Stimulated activated CD4-positive, alpha-beta T cell treated with anti-CD3 and anti-CD28 coated beads, Interleukin-2, amount 100 ng/mL, for 24 hours (primary cell): ENCODE measurements at regions not wholly inside any gene's neighbourhood (a gene's known extent, or its start where the extent isn't known, plus 50 kb on each side); places are given as distances from the start of the nearest gene placed in this dataset.

Experiments used
- DNase-seq, 2 donors: peaks; one replicate each; pipeline ENCODE4 v3.0.0-alpha.2; 2020

DNA sequence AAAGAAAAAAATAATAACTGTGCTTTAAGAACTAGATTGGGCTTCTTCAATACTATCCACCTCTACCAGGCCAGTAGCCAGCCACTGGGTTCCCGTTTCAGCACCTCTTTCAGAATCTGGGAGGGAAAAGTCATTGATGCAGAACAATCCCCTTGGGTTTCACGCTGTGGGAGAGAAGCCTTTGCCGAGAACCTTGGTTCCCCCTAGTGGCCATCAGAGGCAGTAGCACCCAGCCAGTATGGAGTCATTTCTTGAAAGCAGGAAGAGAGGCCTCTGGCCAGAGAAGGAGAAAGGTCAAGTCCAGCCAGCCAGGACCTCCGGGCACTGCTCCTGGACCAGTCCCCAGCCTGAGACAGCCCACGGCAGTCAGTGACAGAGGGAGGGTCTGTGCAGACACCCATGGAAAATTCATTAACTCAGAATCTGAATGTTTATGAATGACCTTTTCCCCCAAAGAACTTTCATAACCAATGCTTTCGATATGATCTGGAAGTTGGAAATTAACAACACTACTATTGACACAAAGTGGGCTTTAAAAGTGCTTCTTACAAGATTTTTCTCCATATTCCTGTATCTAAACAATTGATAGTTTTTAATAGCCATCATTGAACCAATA is 51.2 kb upstream of the CDH5 start:
- peak; percentile 47 to 49 for DNase-seq

DNA sequence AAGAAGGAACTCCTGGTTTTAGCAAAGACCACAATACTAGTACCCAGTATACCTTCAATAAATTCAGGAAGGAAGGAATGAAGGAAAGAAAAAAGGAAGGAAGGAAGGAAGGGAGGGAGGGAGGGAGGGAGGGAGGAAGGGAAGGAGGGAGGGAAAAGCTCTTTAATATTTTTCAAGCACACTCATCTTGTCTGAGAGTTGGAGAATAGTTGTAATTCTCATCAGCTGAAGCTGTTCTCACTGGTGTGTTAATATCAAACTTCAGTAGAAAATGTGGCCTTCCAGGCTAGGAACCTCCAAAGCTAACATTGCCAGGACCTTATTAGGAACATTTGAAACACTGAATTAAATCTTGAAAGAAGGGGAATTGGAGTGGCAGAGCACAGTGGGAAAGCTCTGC is 55.2 kb upstream of the CDH5 start:
- no peak for DNase-seq

DNA sequence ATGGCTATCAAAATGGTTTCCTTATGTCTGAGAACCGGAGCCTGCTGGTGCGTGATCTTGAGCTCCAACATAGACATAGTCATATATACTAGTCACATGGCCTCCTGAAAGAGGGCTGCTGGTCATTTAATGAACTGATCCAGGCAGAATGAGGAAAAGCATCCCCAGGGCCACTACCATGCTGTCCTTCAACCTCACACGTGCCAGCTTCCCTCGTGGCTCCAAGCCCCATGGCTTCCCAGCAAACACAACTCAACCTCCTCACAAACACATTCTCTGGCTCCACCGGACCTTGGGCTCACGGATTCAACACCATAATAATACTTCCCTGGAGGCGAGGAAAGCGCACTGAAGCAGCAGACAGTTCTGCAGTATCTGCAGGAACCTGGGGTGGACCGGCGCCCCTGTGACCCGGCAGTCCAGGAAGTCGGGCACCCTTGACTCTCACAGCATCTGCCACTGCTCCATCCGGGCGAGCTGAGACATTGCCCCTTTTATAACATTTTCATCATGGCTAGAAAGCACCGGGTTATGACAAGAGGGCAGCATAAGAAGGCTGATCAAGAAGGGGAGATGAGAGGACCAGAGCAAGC is 57.2 kb upstream of the CDH5 start:
- no peak for DNase-seq

DNA sequence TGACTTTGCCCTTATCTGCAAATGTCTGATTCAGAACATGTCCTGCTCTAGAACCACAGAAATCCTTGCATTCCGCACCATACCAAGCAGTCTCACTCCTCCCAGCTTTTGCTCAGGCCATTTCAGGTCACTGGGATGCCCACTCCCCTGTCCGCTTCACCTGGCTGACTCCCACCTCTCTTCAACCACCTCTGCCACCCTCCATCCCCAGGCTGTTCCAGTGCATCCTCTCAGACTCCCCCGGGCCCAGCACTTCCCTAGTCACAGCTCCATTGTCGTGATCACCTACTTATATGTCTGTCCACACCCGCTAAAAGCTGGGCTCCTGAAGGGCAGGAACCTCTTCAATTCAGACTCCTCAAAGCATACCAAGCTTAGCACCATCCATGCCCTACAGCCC is 58.4 kb upstream of the CDH5 start:
- DNase-seq, result no peak

DNA sequence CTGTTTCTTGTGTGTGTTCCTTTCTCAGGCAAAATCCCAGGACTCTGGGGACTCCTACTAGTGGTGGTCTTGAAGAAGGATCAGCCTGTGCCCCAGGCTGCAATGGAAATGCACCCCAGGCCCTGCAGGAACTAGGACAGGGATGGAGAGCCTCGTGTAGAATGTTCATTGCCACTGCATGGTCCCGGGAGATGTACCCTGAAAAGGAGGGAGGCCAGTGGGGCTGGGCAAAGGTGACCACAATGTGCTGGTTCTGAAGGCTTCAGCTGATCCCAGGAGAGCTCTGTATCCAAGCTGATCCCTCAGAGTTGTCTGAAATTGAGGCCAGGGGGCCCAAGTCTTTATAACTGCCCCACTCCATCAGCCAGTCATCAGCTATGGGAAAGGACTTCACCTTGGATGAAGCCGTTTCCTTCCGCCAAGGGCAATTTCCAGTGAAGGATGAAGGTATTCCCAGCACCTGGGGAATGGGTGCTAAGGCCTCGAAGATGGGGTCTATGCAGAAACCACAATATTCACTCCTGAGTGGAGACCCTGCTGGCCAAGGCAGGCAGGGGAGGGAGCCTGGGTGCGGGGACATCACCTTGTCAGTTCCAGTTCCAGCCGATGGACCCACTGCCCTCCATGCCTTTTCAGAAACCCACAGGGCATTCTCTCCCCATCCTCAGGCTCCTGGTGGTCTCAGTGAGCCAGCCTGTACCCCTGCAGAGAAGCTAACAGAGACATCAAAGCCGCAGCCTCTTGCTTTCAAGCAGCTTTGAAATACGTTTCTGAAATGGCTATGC is 59.9 kb upstream of the CDH5 start:
- DNase-seq, result no peak

DNA sequence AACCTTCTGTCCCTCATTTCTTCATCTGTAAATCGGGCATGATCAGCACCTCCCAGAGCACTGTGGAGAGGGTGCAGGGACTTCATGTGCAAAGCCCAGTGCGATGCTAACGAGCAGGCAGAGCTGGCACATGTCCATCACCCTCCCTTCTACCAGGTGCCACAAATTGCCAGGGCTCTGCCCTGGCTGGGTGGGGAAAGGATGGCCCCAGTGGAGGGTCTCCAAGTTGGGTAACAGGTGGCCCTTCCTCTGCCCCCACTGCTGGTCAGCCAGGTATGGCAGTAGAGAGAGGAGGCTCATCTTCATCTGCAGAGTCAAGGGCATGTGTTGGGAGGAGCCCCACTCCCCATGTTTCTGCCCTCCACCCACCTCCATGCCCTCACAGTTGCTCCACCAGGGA is 61.5 kb upstream of the CDH5 start:
- no peak for DNase-seq

DNA sequence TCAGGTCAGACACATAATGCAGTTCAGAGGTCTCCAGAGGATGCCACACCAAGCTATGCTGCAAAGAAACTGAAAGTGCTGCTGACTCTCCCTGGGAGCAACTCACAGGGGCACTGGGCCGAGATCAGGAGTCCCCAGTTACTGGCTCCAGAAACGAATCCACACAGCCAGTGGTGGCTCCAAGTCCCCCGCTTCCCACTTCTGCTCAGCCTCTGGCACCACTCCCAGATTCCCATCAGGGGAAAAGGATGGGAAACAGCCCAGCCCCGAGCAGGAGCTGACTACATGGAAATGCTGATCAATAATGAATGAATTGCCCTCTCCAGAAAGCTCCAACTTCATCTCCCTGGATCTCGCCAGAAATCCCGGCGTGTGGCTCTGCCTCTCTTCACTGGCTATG is 62.3 kb upstream of the CDH5 start:
- DNase-seq, result no peak

DNA sequence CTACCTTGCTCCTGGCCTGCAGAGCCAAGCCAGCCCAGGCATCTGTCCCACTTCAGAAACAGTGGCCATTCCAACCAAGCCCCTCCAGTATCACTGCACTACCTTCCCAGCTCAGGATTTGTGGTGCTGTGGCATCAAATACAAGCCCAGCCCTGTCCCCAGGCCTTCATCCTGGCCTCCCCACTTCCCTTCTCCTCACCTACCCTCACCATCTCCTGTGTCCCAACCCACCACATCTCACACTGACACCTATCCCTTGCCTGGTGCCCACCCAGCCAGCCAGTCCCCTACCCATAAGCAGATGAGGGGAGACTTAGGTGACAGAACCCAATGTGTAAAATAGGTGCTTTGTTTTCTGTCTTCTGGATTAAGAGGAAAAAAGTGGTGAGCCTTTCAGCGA is 66.0 kb upstream of the CDH5 start:
- no peak for DNase-seq

DNA sequence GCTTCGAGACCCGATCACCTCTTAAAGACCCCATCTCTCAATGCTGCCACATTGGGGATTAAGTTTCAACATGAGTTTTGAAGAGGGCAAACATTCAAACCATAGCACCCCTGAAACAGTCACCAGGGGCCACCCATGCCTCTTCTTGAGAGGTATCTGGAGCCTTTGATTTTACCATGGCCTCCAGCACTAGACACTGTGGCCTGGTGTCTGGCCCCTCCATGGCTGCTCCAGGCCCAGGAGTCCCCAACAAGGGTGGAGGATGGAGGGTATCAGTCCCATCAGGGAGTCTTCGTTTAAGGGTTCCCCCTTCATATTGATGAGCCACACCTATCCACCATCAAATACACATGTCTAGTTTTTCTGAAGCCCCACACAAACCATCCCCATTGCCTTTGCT is 66.5 kb upstream of the CDH5 start:
- no peak for DNase-seq

DNA sequence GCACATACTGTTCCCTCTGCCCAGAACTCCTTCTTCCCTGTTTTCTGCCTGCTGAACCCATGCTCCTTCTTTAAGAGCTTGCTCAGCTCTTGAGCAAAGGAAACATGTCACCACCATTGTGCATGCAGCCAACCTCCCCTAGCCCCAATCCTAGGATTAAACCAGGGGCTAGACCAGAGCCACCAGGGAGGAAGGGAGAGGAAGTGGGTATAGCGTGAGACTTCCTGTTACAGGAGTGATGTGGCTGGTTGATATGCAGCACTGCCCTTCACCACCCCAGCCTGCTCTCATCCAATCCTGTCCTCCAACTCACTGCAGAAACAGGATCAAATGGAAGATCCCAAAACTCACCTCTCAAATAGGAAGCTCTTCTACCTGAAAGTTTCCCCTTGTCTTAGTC is 67.1 kb upstream of the CDH5 start:
- DNase-seq, result no peak

DNA sequence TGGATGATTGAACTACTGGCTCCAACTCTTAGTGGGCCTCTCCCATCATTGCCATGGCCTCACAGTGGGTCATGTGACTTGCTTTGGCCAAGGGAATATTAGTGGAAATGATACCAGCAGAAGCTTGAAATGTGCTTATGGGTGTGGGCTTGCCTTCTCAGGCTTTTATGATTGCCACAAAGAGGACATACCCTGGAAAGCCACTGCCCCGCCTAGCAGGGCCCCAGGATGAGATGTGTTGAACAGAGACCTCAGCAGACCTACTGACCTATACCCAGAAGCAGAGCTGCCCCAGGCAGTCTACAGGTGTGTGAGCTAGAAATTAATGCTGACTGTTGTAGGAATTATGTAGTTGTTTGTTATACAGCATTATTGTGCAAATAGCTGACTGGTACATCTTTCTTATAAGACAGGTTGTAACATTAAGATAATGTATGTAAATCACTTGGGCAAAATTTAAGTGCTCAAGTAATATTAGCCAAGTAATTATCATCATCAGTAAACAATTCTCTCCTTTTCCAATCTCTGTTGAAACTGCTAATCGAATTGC is 67.8 kb upstream of the CDH5 start:
- no peak for DNase-seq

DNA sequence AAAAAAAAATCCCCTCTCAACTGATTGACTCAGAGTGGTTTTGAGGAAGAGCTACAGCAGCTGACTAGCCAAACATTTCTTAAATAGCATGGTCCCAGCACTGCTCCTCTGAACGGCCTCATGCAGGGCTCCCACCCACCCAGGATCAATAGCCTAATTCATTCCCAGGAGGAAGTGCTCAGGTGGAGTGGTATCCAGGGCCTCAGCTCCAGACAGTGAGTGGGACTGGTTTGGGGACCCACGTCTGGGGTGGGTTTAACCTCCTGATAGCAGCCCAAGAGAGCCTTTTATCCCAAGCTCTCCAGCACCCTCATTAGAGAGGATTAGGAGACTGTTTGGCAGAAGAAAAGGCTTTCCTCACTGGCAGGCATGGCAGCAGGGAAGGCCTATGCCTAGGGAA is 68.5 kb upstream of the CDH5 start:
- no peak for DNase-seq

DNA sequence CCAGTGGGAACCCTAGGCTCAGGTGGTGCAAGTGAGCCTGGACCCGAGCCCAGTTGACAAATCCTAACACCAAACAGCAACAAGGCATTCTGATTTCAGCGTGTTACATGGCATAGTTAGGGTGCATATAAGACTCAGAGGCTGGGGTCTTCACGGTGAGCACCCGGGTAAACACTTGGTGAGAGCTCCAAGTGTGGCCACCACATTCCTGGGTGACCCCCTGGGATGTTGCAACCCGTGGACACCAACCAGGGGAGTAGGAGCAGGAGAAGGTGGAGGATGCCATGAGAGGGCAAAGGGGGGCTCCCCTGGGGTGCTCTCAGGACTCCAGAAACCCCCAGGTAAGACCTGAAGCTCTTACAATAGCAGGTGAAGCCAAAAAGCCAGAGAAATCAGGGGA is 69.9 kb upstream of the CDH5 start:
- DNase-seq, result no peak

DNA sequence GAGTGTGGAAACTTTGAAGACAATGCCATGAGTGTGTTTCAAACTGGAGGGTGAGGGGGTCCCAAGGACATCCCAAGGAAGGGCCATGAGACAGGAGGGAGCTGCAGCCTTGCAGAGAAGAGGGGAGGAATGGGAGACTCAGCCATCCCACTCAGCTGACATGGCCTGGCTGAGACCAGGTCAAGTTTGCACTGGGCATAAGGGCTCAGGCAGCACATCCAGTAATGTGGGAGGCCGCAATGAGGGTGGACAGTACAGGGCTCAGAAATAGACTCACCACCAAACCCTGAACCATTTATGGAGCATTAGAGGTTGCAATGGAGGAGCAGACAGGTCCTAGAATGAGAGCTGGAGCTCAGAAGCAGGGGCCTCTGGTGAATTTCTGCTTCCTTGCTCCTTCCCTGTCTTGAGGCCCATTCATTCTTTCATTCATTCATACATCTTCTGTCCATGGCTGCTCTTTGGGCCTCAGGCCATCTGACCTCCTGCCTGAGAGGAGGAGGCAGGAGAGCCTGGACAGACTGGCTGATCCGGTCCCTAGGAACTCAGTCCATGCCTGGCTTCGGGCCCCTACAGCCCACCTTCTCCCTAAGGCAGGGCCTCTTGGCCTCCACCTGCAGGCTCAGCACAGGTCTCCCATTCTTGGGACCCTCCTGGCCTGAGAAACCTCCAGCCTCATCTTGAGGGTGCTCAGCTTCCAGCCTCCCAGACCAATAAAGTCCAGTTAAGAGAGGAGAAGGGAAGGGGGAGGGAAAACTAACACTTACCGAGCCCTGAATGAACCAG is 70.5 kb upstream of the CDH5 start:
- no peak for DNase-seq

DNA sequence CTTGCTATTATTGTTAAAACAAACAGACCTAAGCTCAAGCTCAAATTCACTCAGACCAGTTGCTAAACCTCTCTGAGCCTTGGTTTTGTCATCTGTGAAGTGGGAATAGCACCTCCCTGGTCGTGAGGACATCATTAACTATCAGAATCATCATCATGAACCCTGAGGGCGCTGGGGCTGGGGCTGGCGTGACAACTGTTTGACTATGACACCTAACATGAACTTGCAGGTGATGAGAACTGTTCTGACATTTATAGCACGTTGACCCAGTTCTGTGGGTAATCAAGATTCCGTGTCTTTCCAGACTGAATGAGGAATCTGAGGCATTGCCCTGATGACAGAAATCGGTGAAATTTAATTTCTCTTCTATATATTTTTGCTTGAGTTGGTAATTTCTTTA is 71.3 kb upstream of the CDH5 start:
- DNase-seq, result no peak

DNA sequence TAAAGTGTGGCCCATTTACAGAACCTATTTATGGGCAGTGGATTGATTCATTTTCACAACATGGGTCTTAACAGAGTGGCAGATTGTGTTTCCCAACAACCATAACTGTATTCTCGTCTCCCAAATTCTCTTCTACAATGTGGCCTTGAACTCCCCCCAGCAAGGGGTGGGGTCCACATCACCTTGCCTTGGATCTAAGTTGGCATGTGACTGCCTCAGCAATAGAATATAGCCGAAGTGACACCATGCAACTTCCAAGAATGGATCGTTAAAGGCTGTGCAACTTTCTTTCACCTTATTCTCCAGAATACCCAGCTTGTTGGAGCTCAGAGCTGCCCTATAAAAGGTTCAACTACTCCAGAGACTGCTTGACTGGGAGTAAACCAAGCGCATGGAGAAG is 72.0 kb upstream of the CDH5 start:
- no peak for DNase-seq

DNA sequence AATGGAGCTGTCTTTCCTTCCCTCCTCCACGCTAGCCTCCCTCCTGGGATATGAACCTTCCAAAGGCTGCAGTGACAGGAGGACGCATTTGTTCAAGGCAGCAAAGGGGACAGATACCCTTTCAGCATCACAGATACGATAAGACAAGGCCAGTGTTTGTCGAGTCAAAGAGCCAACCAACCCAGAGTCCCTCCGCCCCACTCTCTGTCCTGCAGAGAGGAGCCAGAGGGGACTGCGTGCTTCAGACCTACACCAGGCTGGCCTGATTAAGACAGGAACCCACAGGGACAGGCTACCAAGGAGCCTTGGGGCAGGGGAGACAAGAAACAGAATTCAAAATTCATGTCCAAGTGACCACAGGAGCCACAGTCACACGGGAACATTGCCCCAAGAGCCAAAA is 72.6 kb upstream of the CDH5 start:
- no peak for DNase-seq

DNA sequence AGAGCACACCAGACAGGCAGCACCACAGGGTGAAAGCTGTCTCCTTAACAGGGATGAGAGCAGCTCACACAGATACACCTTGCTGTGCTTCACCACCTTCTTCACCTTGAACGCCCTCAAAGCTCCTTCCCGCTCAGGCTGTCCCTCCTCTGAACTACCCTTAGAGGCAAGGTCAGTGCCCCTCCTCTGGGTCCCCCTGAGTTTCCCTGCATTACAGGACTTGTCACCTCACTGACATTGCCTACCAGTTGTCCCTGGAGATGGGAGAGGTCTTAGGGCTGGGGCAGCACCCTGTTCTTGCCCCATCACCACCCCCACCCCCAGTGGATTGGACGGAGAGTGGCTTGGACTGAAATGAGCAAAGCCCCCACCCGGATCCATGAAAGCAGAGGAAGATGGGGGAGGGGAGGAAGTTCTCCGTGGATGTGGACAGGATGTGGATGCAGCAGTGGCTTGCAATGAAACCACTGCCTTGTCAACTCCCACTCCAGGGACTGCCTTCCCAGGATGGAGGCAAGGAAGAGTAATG is 73.2 kb upstream of the CDH5 start:
- DNase-seq, result no peak

DNA sequence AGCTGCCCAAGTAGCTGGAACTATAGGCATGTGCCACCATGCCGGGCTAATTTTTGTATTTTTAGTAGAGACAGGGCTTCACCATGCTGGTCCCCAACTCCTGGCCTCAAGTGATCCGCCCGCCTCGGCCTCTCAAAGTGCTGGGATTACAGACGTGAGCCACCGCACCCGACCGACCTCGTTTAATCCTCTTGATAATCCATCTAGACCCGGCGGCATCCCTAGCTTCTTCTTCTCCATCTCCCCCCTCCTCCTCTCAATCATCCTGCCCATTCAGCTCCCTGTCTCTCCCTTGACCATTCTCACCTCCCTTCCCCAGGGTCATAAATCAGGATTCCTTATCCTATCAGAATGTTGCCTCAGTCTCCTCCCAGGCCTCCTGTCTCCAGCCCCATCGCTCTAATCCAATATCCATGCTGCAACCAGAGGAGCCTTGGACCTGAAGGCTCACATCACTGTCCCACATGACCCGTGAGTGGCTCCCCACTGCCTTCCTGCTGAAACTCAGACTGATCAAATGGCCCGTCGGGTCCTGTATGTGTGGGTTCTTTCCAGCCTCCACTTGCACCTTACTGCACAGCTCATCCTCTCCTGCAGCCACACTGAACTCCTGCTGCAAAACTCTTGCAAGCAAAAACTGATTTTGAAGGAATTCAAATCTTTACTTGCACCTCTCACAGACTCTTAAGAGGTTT is 74.1 kb upstream of the CDH5 start:
- no peak for DNase-seq

DNA sequence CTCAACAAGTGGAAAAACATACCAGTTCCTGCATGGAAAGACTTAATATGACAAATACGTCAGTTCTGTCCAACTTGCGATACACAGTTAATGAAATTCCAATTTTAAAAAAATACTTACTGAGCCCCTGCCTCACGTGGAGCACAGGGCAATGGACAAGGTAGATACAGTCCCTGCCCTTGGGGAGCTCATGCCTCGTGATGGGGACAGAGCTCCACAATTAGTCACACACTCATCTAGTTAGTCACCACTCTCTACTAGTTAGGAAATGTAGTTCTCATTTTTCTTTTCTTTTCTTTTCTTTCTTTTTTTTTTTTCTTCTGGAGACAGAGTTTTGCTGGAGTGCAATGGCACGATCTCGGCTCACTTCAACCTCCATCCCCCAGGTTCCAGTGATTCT is 74.7 kb upstream of the CDH5 start:
- DNase-seq, result no peak

DNA sequence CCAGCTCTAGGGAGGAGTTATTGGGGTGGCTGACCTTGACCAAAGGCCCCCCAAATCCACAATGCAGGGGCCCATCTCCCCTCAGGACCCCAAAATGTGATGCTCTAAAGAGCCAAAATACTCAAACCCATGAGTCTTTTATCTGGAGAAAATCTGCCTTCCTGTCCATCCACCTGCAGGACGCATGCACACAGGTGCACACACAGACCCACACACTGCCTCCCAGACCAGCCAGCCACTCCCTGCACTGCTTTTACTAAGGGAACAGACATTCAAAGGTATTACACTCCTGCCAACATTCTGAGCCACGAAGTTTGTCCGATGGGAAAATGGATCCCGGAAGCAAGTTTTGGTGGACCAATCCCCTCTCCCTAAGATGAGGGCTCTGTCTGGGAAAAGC is 76.1 kb upstream of the CDH5 start:
- no peak for DNase-seq

DNA sequence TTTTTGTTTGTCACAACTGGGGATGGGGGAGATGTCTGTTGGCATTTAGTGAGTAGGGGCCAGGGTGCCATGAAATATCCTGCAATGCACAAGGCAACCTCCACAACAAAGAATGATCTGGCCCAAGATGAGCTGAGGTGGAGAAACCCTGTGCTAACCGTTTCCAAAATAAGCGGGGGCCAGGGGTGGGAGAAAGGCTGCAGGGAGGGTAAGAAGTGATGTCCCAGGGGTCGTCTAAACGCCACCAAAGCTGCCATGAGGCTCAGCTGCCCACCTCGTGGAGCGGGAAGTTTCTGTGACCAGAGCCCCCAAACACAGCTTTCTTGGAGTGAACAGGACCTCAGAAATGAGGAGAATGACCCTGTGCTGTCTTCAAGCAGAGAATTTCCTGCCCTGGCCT is 76.5 kb upstream of the CDH5 start:
- no peak for DNase-seq
